Naive thymus-derived CD4-positive, alpha-beta T cell (primary cell): ENCODE measurements at regions not wholly inside any gene's neighbourhood (a gene's known extent, or its start where the extent isn't known, plus 50 kb on each side); places are given as distances from the start of the nearest gene placed in this dataset.

Experiments used
- ATAC-seq: fragments of 150-1000 bp; cut with Tn5 transposase; 2 replicates; pipeline ENCODE4 v1.10.0; 2021; ENCODE audit warnings: mild to moderate bottlenecking, moderate library complexity
- CTCF ChIA-PET: fragments of 350-600 bp; sonication (Branson Sonifier 250); formaldehyde crosslinking; loops from one replicate; lab custom pipeline; 2021; ENCODE audit warnings: antibody characterized with exemption; lab: Charles Lee
- POLR2A ChIA-PET: fragments of 350-600 bp; sonication (Branson Sonifier 250); formaldehyde crosslinking; loops from one replicate; lab custom pipeline; 2021; ENCODE audit warnings: antibody characterized with exemption, inconsistent platforms; lab: Charles Lee
- DNase-seq, 9 donors: peaks; one replicate each; pipeline versions ENCODE4 v3.0.0 to v3.0.0-alpha.2; 2020 to 2022; ENCODE audit warnings: mixed read lengths in 1 of 9
- H3K27ac ChIP-seq: one replicate; pipeline ENCODE4 v1.7.0; 2013; ENCODE audit warnings: mild to moderate bottlenecking, low read depth, low read length, moderate library complexity
- H3K27me3 ChIP-seq, 2 donors: one replicate each; pipeline ENCODE4 v1.7.0; 2013; ENCODE audit warnings: low read length in 2 of 2, mild to moderate bottlenecking in 2 of 2, moderate library complexity in 2 of 2; ENCODE audit not compliant: control insufficient read depth in 2 of 2, insufficient read depth in 2 of 2
- H3K36me3 ChIP-seq, 3 experiments: 1 replicate in 2 of 3; 2 replicates in 1 of 3; pipeline ENCODE4 v1.7.0; 2013; ENCODE audit warnings: low read length in 3 of 3, mild to moderate bottlenecking in 3 of 3, moderate library complexity in 1 of 3; ENCODE audit not compliant: insufficient read depth in 3 of 3, control insufficient read depth in 2 of 3
- H3K4me1 ChIP-seq, 2 donors: one replicate each; pipeline ENCODE4 v1.7.0; 2013; ENCODE audit warnings: low read length in 2 of 2, mild to moderate bottlenecking in 2 of 2, moderate library complexity in 1 of 2; ENCODE audit not compliant: control insufficient read depth in 2 of 2, insufficient read depth in 2 of 2
- H3K4me3 ChIP-seq: 2 replicates; pipeline ENCODE4 v1.7.0; 2013; ENCODE audit warnings: mild to moderate bottlenecking, low read length
- H3K9me3 ChIP-seq, 3 experiments: 1 replicate in 2 of 3; 2 replicates in 1 of 3; pipeline ENCODE4 v1.7.0; 2013; ENCODE audit warnings: low read length in 3 of 3; ENCODE audit not compliant: control insufficient read depth in 2 of 3
- H3K27ac Mint-ChIP-seq, 9 donors: one replicate each; pipeline ENCODE4 v1.8.0; 2020 to 2022; ENCODE audit warnings: mixed read lengths in 9 of 9, mild to moderate bottlenecking in 8 of 9, moderate library complexity in 5 of 9, inconsistent platforms in 2 of 9
- H3K27me3 Mint-ChIP-seq, 5 donors: one replicate each; pipeline ENCODE4 v1.8.0; 2021 to 2022; ENCODE audit warnings: mixed read lengths in 5 of 5, mild to moderate bottlenecking in 1 of 5
- H3K36me3 Mint-ChIP-seq, 5 donors: one replicate each; pipeline ENCODE4 v1.8.0; 2020 to 2022; ENCODE audit warnings: mixed read lengths in 5 of 5, mild to moderate bottlenecking in 3 of 5, inconsistent platforms in 1 of 5
- H3K4me1 Mint-ChIP-seq, 7 donors: one replicate each; pipeline ENCODE4 v1.8.0; 2020 to 2022; ENCODE audit warnings: mixed read lengths in 7 of 7, mild to moderate bottlenecking in 3 of 7, inconsistent platforms in 1 of 7
- H3K4me3 Mint-ChIP-seq, 10 donors: one replicate each; pipeline ENCODE4 v1.8.0; 2020 to 2022; ENCODE audit warnings: mild to moderate bottlenecking in 10 of 10, mixed read lengths in 10 of 10, moderate library complexity in 6 of 10, inconsistent platforms in 2 of 10
- H3K9me3 Mint-ChIP-seq, 11 donors: one replicate each; pipeline ENCODE4 v1.8.0; 2020 to 2022; ENCODE audit warnings: mixed read lengths in 11 of 11, mild to moderate bottlenecking in 4 of 11, inconsistent platforms in 1 of 11, moderate library complexity in 1 of 11
- intact Hi-C, 2 donors: fragments of 100-400 bp; cut with micrococcal nuclease; formaldehyde crosslinking; loops; one replicate each; pipeline ENCODE4 v1.15.1; 2023

DNA sequence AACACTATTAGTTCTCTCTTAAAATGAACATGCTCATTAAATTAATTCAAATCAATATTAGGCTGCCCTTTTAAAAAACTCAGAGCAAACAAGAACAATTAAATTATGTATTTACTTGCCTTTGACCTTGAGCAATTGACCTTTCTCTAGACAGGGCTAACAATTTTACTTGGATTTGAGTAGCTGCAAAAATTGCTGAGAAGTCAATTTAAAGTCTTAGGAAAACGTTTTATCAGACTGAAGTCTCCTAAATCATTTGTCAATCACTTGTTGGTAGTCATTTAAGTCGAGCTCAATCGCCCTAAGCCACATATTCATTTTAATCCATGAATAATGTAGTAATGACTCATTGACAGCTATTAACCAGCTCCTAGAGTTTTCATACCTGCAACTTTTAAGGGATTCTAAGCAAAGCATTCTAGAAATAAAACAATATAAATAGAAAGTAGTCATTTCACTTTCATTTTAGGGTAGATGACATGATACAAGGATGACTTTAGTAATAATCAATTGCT lies 84.9 kb upstream of the SEC61G start:
- H3K27ac ChIP-seq = no peak overlapping the region
- no peaks in the 10 kb centered on the region for H3K27me3 ChIP-seq
- no peak for ATAC-seq
- Mint-ChIP-seq H3K4me1 (peaks cover 0 to 2% (median 0%) of the 10 kb centered on the region in 7 donors), H3K9me3 (peaks cover 0 to 4% (median 0%) of the 10 kb centered on the region in 11 donors), H3K36me3 (no peaks in the 10 kb centered on the region), H3K27ac (no peak overlapping the region), H3K4me3 (no peak overlapping the region), H3K27me3 (peaks cover 0 to 14% (median 6%) of the 10 kb centered on the region in 5 donors)
- intact Hi-C loops = no loop called here
- DNase-seq = no peak
- H3K4me1 ChIP-seq = no peaks in the 10 kb centered on the region
- no peaks in the 10 kb centered on the region for H3K36me3 ChIP-seq
- ChIA-PET POLR2A (no interaction called here), CTCF (no interaction called here)
- H3K9me3 ChIP-seq = no peaks in the 10 kb centered on the region
- H3K4me3 ChIP-seq = no peak overlapping the region

GRCh38 chr7:54846273-54846672 lies 87.3 kb upstream of the SEC61G start:
- POLR2A ChIA-PET = no interaction called here
- intact Hi-C loops = no loop called here
- Histone ChIP-seq H3K27ac (no peak overlapping the region), H3K36me3 (no peaks in the 10 kb centered on the region), H3K27me3 (no peaks in the 10 kb centered on the region), H3K4me3 (no peak overlapping the region), H3K9me3 (no peaks in the 10 kb centered on the region), H3K4me1 (no peaks in the 10 kb centered on the region)
- no peaks in the 10 kb centered on the region for H3K36me3 Mint-ChIP-seq
- H3K27ac Mint-ChIP-seq = no peak overlapping the region
- CTCF ChIA-PET = no interaction called here
- no peak for DNase-seq
- ATAC-seq = no peak
- H3K27me3 Mint-ChIP-seq = peaks cover 0 to 7% (median 4%) of the 10 kb centered on the region in 5 donors
- H3K9me3 Mint-ChIP-seq = peaks cover 0 to 22% (median 4%) of the 10 kb centered on the region in 11 donors
- H3K4me3 Mint-ChIP-seq = no peak overlapping the region
- H3K4me1 Mint-ChIP-seq = peaks cover 0 to 2% (median 0%) of the 10 kb centered on the region in 7 donors

DNA sequence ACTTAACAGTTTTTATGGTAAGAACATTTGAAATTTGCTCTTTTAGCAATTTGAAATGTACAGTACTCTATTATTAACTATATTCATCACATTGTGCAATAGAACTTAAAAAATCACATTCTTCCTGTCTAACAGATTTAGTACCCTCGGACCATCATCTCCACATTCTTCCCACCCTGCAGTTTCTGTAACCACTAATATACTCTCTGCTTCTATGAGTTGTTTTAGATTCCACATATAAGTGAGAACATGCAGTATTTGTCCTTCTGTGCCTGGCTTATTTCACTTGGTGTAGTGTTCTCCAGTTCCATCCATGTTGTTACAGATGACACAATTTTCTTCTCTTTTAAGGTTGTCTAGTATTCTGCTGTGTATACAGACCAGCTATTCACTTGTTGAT lies 88.9 kb upstream of the SEC61G start:
- Histone ChIP-seq H3K4me3 (no peak overlapping the region), H3K27ac (no peak overlapping the region), H3K27me3 (no peaks in the 10 kb centered on the region), H3K9me3 (no peaks in the 10 kb centered on the region), H3K4me1 (no peaks in the 10 kb centered on the region), H3K36me3 (no peaks in the 10 kb centered on the region)
- no peak for ATAC-seq
- Mint-ChIP-seq H3K36me3 (no peaks in the 10 kb centered on the region), H3K27ac (no peak overlapping the region), H3K4me3 (no peak overlapping the region), H3K4me1 (peaks cover 0 to 2% (median 0%) of the 10 kb centered on the region in 7 donors), H3K27me3 (peaks cover 0 to 7% (median 5%) of the 10 kb centered on the region in 5 donors), H3K9me3 (peaks cover 0 to 31% (median 8%) of the 10 kb centered on the region in 11 donors)
- POLR2A ChIA-PET = no interaction called here
- CTCF ChIA-PET = interaction anchor here (1.1 kb wide), 1 partner anchor 10 kb away, joined by 3 read pairs; no protein-coding TSS in a partner anchor
- intact Hi-C loops = no loop called here
- DNase-seq = no peak

- no peak for DNase-seq
- intact Hi-C loops = no loop called here
- Mint-ChIP-seq H3K4me1 (no peaks in the 10 kb centered on the region), H3K4me3 (no peak overlapping the region), H3K9me3 (peaks cover 0 to 32% (median 15%) of the 10 kb centered on the region in 11 donors), H3K36me3 (peaks cover 0 to 6% (median 5%) of the 10 kb centered on the region in 5 donors), H3K27me3 (peaks cover 0 to 22% (median 21%) of the 10 kb centered on the region in 5 donors), H3K27ac (no peak overlapping the region)
- no peak for ATAC-seq
- Histone ChIP-seq H3K36me3 (no peaks in the 10 kb centered on the region), H3K27me3 (no peaks in the 10 kb centered on the region), H3K9me3 (no peaks in the 10 kb centered on the region), H3K27ac (no peak overlapping the region), H3K4me1 (no peaks in the 10 kb centered on the region), H3K4me3 (no peak overlapping the region)
- CTCF ChIA-PET = no interaction called here
- POLR2A ChIA-PET = no interaction called here
Observed at GRCh38 chr7:54856856-54857255, 97.8 kb upstream of the SEC61G start.

DNA sequence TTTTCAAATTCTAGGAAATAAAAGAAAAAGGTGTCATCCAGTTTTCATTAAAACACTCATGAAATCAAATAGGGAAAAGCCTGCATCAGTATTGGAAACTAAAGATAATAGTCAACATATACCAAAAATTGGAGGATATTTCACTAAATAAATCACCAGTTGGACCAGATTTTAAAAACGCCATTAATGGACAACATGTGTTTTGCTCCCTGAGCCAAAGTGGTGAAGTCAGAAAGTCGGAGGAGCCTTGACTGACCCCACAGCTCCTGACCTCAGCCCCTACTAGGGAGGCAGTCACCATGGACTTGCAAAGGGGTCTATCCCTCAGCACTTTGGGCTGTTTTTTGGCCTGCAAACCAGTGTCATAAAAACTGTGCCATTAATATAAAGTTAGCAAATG lies 98.3 kb upstream of the SEC61G start:
- Histone ChIP-seq H3K36me3 (no peaks in the 10 kb centered on the region), H3K27me3 (no peaks in the 10 kb centered on the region), H3K4me1 (no peaks in the 10 kb centered on the region), H3K27ac (no peak overlapping the region), H3K9me3 (no peaks in the 10 kb centered on the region), H3K4me3 (no peak overlapping the region)
- Mint-ChIP-seq H3K27me3 (peaks cover 0 to 25% (median 21%) of the 10 kb centered on the region in 5 donors), H3K4me3 (no peak overlapping the region), H3K4me1 (no peaks in the 10 kb centered on the region), H3K9me3 (peaks cover 0 to 30% (median 13%) of the 10 kb centered on the region in 11 donors), H3K27ac (no peak overlapping the region), H3K36me3 (peaks cover 0 to 6% (median 5%) of the 10 kb centered on the region in 5 donors)
- POLR2A ChIA-PET = no interaction called here
- ATAC-seq (no peak), DNase-seq (no peak)
- CTCF ChIA-PET = no interaction called here
- intact Hi-C loops = no loop called here

DNA sequence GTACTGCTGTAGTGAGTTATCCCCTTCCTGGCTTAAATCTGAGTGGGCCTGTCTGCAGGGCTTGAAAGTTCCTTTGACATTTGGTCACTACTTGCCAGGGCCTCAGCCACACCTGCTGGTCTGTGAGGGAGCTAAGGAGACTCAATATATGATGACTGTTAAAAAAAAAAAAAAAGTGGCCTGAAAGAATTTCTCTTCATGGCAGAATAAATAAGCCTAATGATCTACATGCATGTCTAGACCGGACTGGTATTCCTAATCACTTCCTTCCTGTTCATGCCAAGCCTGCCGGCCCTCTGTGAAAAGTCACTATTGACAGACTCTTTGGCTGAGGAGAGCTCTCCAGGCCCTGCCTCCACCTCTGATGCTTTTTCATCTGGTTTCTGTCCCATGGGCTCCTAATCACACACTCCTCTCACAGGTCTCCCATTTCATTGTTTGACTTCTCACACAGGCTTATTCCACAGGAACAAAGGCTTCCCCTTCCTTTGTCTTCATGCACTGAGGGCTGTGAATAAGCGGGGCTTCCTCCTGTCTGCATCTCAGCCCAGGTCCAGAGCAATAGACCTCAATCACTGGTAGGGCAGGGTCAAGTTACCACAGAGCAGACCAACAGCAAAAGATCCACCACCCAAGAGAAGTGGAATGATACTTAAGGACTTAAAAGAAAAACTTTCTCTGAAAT lies 99.1 kb upstream of the SEC61G start:
- no peak overlapping the region for H3K4me3 Mint-ChIP-seq
- no peaks in the 10 kb centered on the region for H3K27me3 ChIP-seq
- no peak overlapping the region for H3K27ac Mint-ChIP-seq
- no peaks in the 10 kb centered on the region for H3K9me3 ChIP-seq
- H3K27me3 Mint-ChIP-seq = peaks cover 0 to 28% (median 21%) of the 10 kb centered on the region in 5 donors
- peaks cover 0 to 24% (median 10%) of the 10 kb centered on the region in 11 donors for H3K9me3 Mint-ChIP-seq
- no peaks in the 10 kb centered on the region for H3K4me1 ChIP-seq
- DNase-seq (no peak), ATAC-seq (no peak)
- POLR2A ChIA-PET = no interaction called here
- no peaks in the 10 kb centered on the region for H3K36me3 ChIP-seq
- no peaks in the 10 kb centered on the region for H3K4me1 Mint-ChIP-seq
- H3K36me3 Mint-ChIP-seq = peaks cover 0 to 6% (median 5%) of the 10 kb centered on the region in 5 donors
- intact Hi-C loops = no loop called here
- H3K4me3 ChIP-seq = no peak overlapping the region
- CTCF ChIA-PET = interaction anchor here (0.6 kb wide), 1 partner anchor 49 kb away, joined by 4 read pairs; no protein-coding TSS in a partner anchor
- no peak overlapping the region for H3K27ac ChIP-seq

GRCh38 chr7:54859066-54859465 lies 100.1 kb upstream of the SEC61G start:
- peaks cover 0 to 16% (median 6%) of the 10 kb centered on the region in 11 donors for H3K9me3 Mint-ChIP-seq
- H3K36me3 ChIP-seq = no peaks in the 10 kb centered on the region
- H3K9me3 ChIP-seq = no peaks in the 10 kb centered on the region
- H3K27ac Mint-ChIP-seq = no peak overlapping the region
- peaks cover 0 to 28% (median 21%) of the 10 kb centered on the region in 5 donors for H3K27me3 Mint-ChIP-seq
- peaks cover 0 to 5% (median 0%) of the 10 kb centered on the region in 5 donors for H3K36me3 Mint-ChIP-seq
- intact Hi-C loops = no loop called here
- no peak overlapping the region for H3K27ac ChIP-seq
- no peak overlapping the region for H3K4me3 Mint-ChIP-seq
- ChIA-PET CTCF (no interaction called here), POLR2A (no interaction called here)
- H3K4me1 ChIP-seq = no peaks in the 10 kb centered on the region
- no peak overlapping the region for H3K4me3 ChIP-seq
- H3K4me1 Mint-ChIP-seq = no peaks in the 10 kb centered on the region
- no peaks in the 10 kb centered on the region for H3K27me3 ChIP-seq
- ATAC-seq (no peak), DNase-seq (no peak)
